HepG2 (cell line): ENCODE measurements at regions not wholly inside any gene's neighbourhood (a gene's known extent, or its start where the extent isn't known, plus 50 kb on each side); places are given as distances from the start of the nearest gene placed in this dataset.

Experiments used
- ATAC-seq: fragments of 200-7000 bp; cut with Tn5 transposase; 3 replicates; pipeline ENCODE4 v1.9.1; 2020; ENCODE audit warnings: mild to moderate bottlenecking, moderate library complexity
- BruUV-seq: library from RNA; stranded (reverse); fragments of 400-500 nt; replicated peaks from 2 replicates; lab custom pipeline; 2021; lab: Mats Ljungman, UMichigan
- CTCF ChIA-PET: fragments of 300-600 bp; formaldehyde crosslinking; extraction: SDS; loops from one replicate; lab custom pipeline; 2021; ENCODE audit warnings: low total read pairs, inconsistent platforms, low intra/inter-chr PET ratio; lab: Yijun Ruan, JAX
- POLR2A ChIA-PET: fragments of 350-600 bp; sonication (Branson Sonifier 250); formaldehyde crosslinking; loops from one replicate; lab custom pipeline; 2020; ENCODE audit warnings: antibody characterized with exemption, inconsistent platforms; lab: Yijun Ruan, JAX
- DNase-seq: peaks from one replicate; pipeline ENCODE4 v3.0.0-alpha.2; 2015; ENCODE audit warnings: low spot score
- FAIRE-seq: peaks from 3 replicates; lab custom pipeline; 2011; peaks lifted over from hg19 to GRCh38; lab: Jason Lieb, UNC
- H2AFZ ChIP-seq: one replicate; pipeline ENCODE4 v1.6.1; 2011; ENCODE audit warnings: low read length, inconsistent platforms
- H3K27ac ChIP-seq: fragments of 300-600 bp; 3 replicates; pipeline ENCODE4 v1.8.0; 2011; ENCODE audit warnings: mixed run types, mild to moderate bottlenecking, mixed read lengths, low read length, inconsistent platforms; ENCODE audit not compliant: insufficient read depth; ENCODE audit errors: extremely low read length
- H3K27me3 ChIP-seq, 2 experiments: fragments of 200-600 bp in 1 of 2; 2 replicates in 1 of 2; 3 replicates in 1 of 2; pipeline versions ENCODE4 v1.6.0 to v1.8.0; 2011; ENCODE audit warnings: low read length in 2 of 2, mild to moderate bottlenecking in 2 of 2, moderate library complexity in 2 of 2, inconsistent platforms in 1 of 2; ENCODE audit not compliant: insufficient read depth in 2 of 2, control insufficient read depth in 1 of 2
- H3K36me3 ChIP-seq, 2 experiments: fragments of 200-600 bp in 1 of 2; replicated peaks in 1 of 2; 2 replicates in 1 of 2; 3 replicates in 1 of 2; pipeline versions ENCODE4 v1.5.1 to v1.8.0; 2011; ENCODE audit warnings: low read length in 2 of 2, inconsistent platforms in 1 of 2; ENCODE audit not compliant: insufficient read depth in 2 of 2, control insufficient read depth in 1 of 2
- H3K4me1 ChIP-seq: 2 replicates; pipeline ENCODE4 v1.5.1; 2012; ENCODE audit warnings: low read length, inconsistent platforms; ENCODE audit not compliant: insufficient read depth
- H3K4me2 ChIP-seq: 2 replicates; pipeline ENCODE4 v1.6.0; 2011; ENCODE audit warnings: low read depth, low read length, inconsistent platforms
- H3K4me3 ChIP-seq, 3 experiments: fragments of 200-600 bp in 1 of 3; sonication (generic), shearing (Covaris generic) in 1 of 3; replicated peaks in 1 of 3; 2 replicates each; pipeline ENCODE4 v1.5.1; 2011 to 2016; ENCODE audit warnings: low read length in 3 of 3, inconsistent platforms in 2 of 3, low read depth in 2 of 3, mild to moderate bottlenecking in 2 of 3, control low read depth in 1 of 3, mixed read lengths in 1 of 3; ENCODE audit not compliant: insufficient read depth in 1 of 3
- H3K79me2 ChIP-seq: one replicate; pipeline ENCODE4 v1.6.1; 2011; ENCODE audit warnings: low read length, inconsistent platforms; ENCODE audit not compliant: insufficient read depth
- H3K9ac ChIP-seq: 2 replicates; pipeline ENCODE4 v1.6.0; 2011; ENCODE audit warnings: mild to moderate bottlenecking, low read depth, low read length, inconsistent platforms; ENCODE audit not compliant: insufficient read depth
- H3K9me3 ChIP-seq: 2 replicates; pipeline ENCODE4 v1.5.1; 2012; ENCODE audit warnings: mild to moderate bottlenecking, low read length
- H4K20me1 ChIP-seq: 2 replicates; pipeline ENCODE4 v1.6.0; 2011; ENCODE audit warnings: inconsistent platforms, mild to moderate bottlenecking, low read length, moderate library complexity; ENCODE audit not compliant: insufficient read depth
- ARNT ChIP-seq: fragments of 450-650 bp; IDR thresholded peaks from 2 replicates; pipeline ENCODE4 v1.6.1; 2017
- BCL3 ChIP-seq: sonication (generic); formaldehyde crosslinking; IDR thresholded peaks from 2 replicates; pipeline ENCODE4 v1.5.1; 2020; ENCODE audit warnings: mild to moderate bottlenecking, missing genetic modification reagents, moderate library complexity
- DNMT1 ChIP-seq: sonication (generic); formaldehyde crosslinking; IDR thresholded peaks from 2 replicates; pipeline ENCODE4 v1.5.1; 2020; ENCODE audit warnings: mild to moderate bottlenecking, missing genetic modification reagents
- NBN ChIP-seq: fragments of 450-650 bp; conservative IDR thresholded peaks from 2 replicates; pipeline ENCODE4 v1.6.1; 2017
- PAF1 ChIP-seq: IDR thresholded peaks from 2 replicates; pipeline ENCODE4 v1.6.1; 2016; ENCODE audit warnings: missing genetic modification reagents, missing compliant biosample characterization
- PBX3 ChIP-seq: sonication (generic); formaldehyde crosslinking; IDR thresholded peaks from 2 replicates; pipeline ENCODE4 v1.8.1; 2023; ENCODE audit warnings: missing genetic modification reagents, inconsistent platforms, borderline replicate concordance
- RBM22 ChIP-seq: fragments of 200-400 bp; formaldehyde crosslinking; optimal IDR thresholded peaks from 2 replicates; pipeline ENCODE3; 2017; ENCODE audit warnings: mild to moderate bottlenecking, low read length, moderate library complexity
- SATB2 ChIP-seq: sonication (generic); formaldehyde crosslinking; IDR thresholded peaks from 2 replicates; pipeline ENCODE4 v1.5.0; 2020; ENCODE audit warnings: missing genetic modification reagents
- TERF1 ChIP-seq: sonication (generic); formaldehyde crosslinking; IDR thresholded peaks from 2 replicates; pipeline ENCODE4 v1.8.0; 2022; ENCODE audit warnings: mild to moderate bottlenecking, missing genetic modification reagents, moderate library complexity
- ZFX ChIP-seq: sonication (generic); formaldehyde crosslinking; IDR thresholded peaks from 2 replicates; pipeline ENCODE4 v1.4.0; 2020; ENCODE audit warnings: mild to moderate bottlenecking, low read depth, missing genetic modification reagents, moderate library complexity
- ZHX1 ChIP-seq: sonication (generic); formaldehyde crosslinking; IDR thresholded peaks from 2 replicates; pipeline ENCODE4 v1.8.1; 2022; ENCODE audit warnings: low read depth, mild to moderate bottlenecking, missing genetic modification reagents
- WGBS: methylation state at CpG from one replicate; pipeline ENCODE4 v1.1.6; 2017; ENCODE audit warnings: low lambda C conversion rate; 5-methylcytosine and 5-hydroxymethylcytosine counted together
- in situ Hi-C: cut with HindIII; loops from 2 replicates; pipeline ENCODE4 v1.10.0; 2017; ENCODE audit warnings: low pct_unique_long_range_greater_than_20kb; ENCODE audit not compliant: extremely low pct_ligation_motif_present
- intact Hi-C: fragments of 100-400 bp; cut with micrococcal nuclease; formaldehyde crosslinking; loops from one replicate; pipeline ENCODE4 v1.10.0; 2022; ENCODE audit not compliant: unreplicated experiment

- ChIA-PET POLR2A (no interaction called here), CTCF (no interaction called here)
- peaks cover 0 to 34% of the 10 kb centered on the region in 2 experiments for H3K27me3 ChIP-seq
- no peak overlapping the region for H3K4me2 ChIP-seq
- H3K4me3 ChIP-seq: no peak overlapping the region
- 2% methylated on average over 10 of the region's 10 CpGs for WGBS
- DNase-seq: no peak
- H3K9me3 ChIP-seq: no peaks in the 10 kb centered on the region
- BruUV-seq: no TSS peak
- intact Hi-C loops (no loop called here), in situ Hi-C loops (no loop called here)
- no peaks in the 10 kb centered on the region for H3K79me2 ChIP-seq
- no peak overlapping the region for H3K27ac ChIP-seq
- ATAC-seq: no peak
- no peak overlapping the region for H2AFZ ChIP-seq
- no peak overlapping the region for H3K9ac ChIP-seq
- FAIRE-seq: no peak
- H3K4me1 ChIP-seq: no peaks in the 10 kb centered on the region
- TF ChIP-seq ZHX1 (no peak), TERF1 (CRISPR knock-in tag) (no peak), NBN (no peak), PBX3 (CRISPR knock-in tag) (no peak), PAF1 (CRISPR knock-in tag) (no peak), ARNT (no peak), BCL3 (CRISPR knock-in tag) (no peak), DNMT1 (CRISPR knock-in tag) (no peak), RBM22 (no peak), SATB2 (CRISPR knock-in tag) (no peak), ZFX (CRISPR knock-in tag) (no peak)
- H4K20me1 ChIP-seq: no peaks in the 10 kb centered on the region
- no peaks in the 10 kb centered on the region for H3K36me3 ChIP-seq
These were observed 207.0 kb downstream of the THBS2 start for GRCh38 chr6:169046483-169047192.
